ENCODE measurements at regions not wholly inside any gene's neighbourhood (a gene's known extent, or its start where the extent isn't known, plus 50 kb on each side); places are given as distances from the start of the nearest gene placed in this dataset.
"Not testable (repeated sequence)": the region's sequence is repeated elsewhere in the genome, so short reads cannot be mapped to it uniquely, and the experiment has no call there.

- DNase-seq (ENCODE audit: low read depth): no peak
These were observed 326.4 kb downstream of the NR4A2 start for GRCh38 chr2:156005999-156006712.

DNA sequence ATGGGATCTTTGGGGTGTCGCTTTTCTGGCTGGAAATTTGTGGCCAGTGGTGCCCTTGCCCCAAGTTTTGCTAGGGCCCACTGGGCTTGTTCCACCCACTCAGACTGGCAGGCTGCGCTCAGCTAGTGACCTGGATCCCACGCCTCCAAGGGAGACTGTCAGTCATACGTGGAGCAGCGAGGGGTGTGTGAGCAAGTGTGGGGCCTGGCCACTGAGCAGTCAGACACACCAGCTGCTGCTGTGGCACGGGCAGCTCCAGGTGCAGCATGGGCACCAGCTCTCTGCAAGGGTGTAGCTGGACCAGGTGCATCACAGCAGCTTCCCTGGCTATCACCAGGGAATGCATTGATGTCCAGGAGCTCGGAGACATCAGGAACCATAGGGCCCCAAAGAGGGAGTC lies 327.0 kb downstream of the NR4A2 start:
- no peak for DNase-seq (ENCODE audit: low read depth)

DNA sequence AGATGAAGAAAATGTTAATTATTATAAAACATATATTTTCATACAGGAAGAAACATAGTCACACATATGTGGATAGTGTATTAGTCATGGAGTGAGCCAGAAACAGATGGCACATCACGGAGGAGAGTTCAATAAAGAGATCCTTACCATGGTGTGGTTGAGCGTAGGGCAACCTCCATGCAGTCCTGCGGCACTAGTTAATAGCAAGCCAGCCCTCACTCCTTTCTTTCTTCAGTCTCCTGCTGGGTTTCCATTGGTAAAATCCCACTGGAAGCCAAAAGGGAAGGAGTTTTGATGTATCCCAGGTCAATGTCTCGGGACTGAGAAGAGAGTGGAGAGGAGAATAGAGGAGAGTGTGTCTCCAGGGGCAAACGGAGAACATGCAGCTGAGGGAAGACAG lies 328.1 kb downstream of the NR4A2 start:
- no peak for DNase-seq (ENCODE audit: low read depth)

DNA sequence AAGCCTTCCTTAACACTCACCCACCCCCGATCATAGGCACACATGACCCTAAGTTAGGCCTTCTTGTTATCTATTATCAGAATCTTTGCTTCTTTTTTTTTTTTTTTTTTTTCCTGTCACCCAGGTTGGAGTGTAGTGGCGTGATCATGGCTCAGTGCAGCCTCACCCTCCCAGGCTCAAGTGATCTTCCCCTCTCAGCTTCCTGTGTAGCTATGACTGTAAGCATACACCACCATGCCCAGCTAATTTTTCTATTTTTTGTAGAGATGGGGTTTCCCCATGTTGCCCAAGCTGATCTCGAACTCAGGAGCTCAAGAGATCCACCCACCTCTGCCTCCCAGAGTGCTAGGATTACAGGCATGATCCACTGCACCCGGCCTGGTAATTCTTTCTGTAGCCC lies 328.7 kb downstream of the NR4A2 start:
- no peak for DNase-seq (ENCODE audit: low read depth)

DNA sequence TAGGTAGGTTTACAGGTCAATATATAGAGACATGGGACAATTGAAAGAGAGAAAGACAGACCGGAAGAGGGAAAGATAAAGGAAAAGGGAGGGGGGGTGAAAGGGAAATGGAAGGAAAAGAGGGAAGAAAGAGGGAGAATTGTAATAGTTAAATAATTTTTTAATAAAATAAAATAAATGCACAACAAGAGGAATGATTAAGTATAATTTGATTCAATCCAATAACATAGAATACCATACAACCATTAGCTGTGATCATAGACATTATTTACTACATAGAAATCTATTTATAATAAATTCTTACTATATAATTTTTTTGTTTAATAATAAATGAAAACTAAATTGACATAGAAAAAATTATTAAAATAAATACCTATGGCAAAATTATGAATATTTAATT lies 330.7 kb downstream of the NR4A2 start:
- no peak for DNase-seq (ENCODE audit: low read depth)

DNA sequence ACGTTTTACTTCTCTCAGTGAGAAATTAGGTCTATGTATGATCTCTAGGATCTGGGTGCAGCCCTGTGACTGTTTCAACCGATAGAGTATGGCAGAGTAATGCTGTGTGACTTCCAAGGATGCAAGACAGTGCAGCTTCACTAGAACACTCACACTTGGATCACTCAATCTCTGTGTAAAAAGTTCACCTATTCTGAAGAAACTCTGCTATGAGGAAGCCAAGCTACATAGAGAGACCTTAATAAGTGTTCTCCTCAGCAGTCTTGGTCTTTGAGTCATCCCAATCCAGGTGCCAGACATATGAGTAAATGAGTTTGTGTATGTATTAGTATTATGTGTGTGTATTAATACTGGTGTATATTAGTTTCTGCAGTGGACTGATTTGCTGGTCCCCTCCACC lies 335.0 kb downstream of the NR4A2 start:
- DNase-seq (ENCODE audit: low read depth): no peak

- no peak for DNase-seq (ENCODE audit: low read depth)
These were observed 338.2 kb downstream of the NR4A2 start for GRCh38 chr2:155994315-155994714.

- no peak for DNase-seq (ENCODE audit: low read depth)
These were observed 348.7 kb downstream of the NR4A2 start for GRCh38 chr2:155983845-155984244.

DNA sequence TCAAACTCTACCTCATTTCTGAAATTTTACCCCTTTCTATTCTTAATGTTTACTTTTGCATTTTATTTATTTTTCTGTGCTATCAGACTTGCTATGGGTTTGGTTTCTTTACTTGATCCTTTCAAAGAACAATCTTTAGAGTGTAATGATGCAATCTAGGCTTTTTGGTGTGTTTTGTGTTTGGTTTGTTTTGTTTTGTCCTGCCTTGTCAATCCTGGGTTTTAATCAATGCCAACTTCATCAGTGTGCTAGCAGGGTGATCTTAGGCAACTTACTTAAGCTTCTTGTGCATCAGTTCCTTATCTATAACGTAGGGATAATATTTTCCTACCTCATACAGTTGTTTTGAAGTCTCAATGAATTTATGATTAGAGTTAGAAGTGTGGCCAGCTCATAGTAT lies 350.4 kb downstream of the NR4A2 start:
- no peak for DNase-seq (ENCODE audit: low read depth)

DNA sequence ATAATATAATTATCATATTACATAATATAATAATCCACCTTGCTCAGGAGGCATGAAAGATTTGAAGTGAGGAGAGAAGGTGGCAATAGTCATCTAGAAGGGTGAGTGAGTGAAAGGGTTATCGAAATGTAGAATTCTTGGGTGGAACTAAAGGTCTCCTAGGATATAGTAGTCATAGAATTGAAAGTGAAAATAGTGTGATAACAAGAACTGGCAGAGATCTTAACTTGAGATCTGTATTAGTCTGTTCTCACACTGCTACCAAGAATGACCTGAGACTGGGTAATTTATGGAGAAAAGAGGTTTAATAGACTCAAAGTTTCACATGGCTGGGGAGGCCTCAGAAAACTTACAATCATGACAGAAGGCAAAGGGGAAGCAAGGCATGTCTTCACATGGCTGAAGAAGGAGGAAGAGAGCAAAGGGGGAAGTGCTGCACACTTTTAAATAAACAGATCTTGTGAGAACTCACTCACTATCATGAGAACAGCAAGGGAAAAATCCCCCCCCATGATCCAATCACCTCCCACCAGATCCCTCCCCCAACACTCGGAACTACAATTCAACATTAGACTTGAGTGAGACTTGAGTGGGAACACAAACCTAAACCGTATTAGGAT lies 351.5 kb downstream of the NR4A2 start:
- DNase-seq (ENCODE audit: low read depth): no peak

- peak; percentile 1 for DNase-seq (ENCODE audit: low read depth)
These were observed 356.8 kb downstream of the NR4A2 start for GRCh38 chr2:155975734-155976133.

- no peak for DNase-seq (ENCODE audit: low read depth)
These were observed 359.6 kb downstream of the NR4A2 start for GRCh38 chr2:155972916-155973315.

DNA sequence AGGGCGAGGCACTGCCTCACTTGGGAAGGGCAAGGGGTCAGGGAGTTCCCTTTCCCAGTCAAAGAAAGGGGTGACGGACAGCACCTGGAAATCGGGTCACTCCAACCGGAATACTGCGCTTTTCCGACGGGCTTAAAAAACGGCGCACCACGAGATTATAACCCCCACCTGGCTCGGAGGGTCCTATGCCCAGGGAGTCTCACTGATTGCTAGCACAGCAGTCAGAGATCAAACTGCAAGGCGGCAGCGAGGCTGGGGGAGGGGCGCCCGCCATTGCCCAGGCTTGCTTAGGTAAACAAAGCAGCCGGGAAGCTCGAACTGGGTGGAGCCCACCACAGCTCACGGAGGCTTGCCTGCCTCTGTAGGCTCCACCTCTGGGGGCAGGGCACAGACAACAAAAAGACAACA lies 366.5 kb downstream of the NR4A2 start:
- DNase-seq (ENCODE audit: low read depth): not testable (repeated sequence)

GRCh38 chr2:155965415-155966063 lies 367.0 kb downstream of the NR4A2 start:
- no peak for DNase-seq (ENCODE audit: low read depth)

- no peak for DNase-seq (ENCODE audit: low read depth)
These were observed 370.9 kb downstream of the NR4A2 start for GRCh38 chr2:155961641-155962040.

GRCh38 chr2:155958834-155959233 lies 373.7 kb downstream of the NR4A2 start:
- DNase-seq (ENCODE audit: low read depth): no peak

- no peak for DNase-seq (ENCODE audit: low read depth)
These were observed 385.5 kb downstream of the NR4A2 start for GRCh38 chr2:155947069-155947468.

DNA sequence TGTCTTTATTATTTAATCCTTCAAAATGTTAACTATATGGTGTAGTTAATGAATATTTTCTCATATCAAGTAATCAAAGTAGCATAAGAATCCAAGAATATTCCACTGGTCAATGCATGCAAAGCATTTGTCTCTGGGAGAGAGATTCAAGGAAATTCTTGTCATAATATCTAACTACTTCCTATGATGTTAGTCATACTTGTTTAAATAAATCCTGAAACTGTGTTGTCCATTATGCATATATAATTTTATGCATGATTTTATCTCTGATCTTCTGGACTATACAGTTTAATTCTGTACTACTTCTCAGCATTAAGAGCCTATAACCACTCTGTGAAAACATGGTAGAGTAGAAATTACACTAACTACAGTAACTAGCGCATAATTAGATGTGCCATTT lies 388.3 kb downstream of the NR4A2 start:
- DNase-seq (ENCODE audit: low read depth): no peak

DNA sequence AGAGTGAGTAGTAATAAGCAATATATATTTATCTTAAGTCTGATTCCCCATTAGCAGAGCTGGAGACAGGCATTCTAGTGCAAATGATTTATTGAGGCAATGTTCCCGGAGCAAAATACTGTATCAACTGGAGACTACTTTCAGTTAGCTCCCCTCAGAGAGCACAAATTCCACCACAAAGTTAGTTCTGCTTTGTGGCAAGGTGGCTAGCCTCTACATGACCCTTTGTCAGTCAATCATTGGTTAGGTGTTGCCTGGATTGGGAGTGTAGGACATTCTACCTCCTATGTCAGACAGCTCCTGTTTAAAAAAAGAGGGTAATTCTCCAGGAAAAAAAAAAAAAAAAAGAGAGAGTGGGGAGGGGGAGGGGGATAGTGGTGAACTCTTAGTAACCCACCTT lies 402.2 kb downstream of the NR4A2 start:
- no peak for DNase-seq (ENCODE audit: low read depth)

- DNase-seq (ENCODE audit: low read depth): no peak
These were observed 415.1 kb downstream of the NR4A2 start for GRCh38 chr2:155917380-155917779.

GRCh38 chr2:155913356-155913755 lies 419.2 kb downstream of the NR4A2 start:
- DNase-seq (ENCODE audit: low read depth): no peak

DNA sequence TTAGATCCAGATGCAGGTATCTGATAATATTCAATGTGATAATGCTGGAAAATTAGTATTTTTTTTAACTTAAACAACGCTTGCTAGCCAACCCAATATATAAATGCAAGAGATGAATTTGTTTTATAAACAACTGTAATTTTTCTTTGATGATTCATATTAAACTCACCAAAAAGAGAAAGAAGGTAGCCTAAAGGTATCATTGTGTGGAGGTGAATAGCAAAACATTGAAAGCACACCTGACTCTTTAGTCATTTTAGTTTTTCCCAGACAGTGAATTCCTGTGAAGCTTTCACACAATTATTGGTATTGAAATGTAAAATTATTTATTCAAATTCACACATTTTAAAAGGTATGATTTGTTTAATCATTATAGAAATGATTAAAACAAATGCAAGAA lies 424.0 kb downstream of the NR4A2 start:
- no peak for DNase-seq (ENCODE audit: low read depth)

DNA sequence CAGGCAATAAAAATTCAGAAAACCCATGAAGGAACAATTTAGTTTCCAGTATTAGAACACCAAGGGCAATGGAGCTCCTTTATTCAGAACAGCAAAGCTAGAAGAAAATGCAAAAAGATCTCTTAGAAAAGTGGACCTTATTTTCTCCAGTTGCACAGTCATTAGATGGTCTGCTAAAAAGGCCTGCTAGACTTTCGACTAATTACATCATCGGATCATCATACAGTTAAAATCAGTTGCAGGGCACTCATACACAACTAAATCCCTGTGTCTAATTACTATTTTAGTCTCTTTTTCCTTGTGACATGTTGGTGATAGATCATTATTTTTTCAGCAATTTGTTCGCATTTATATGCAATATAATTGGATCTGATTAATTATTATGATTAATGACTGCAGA lies 425.3 kb downstream of the NR4A2 start:
- DNase-seq (ENCODE audit: low read depth): no peak

All from RPMI7951 (cell line).